ENCODE measurements at regions not wholly inside any gene's neighbourhood (a gene's known extent, or its start where the extent isn't known, plus 50 kb on each side); places are given as distances from the start of the nearest gene placed in this dataset.

GRCh38 chr10:3678629-3679227 is 106.3 kb downstream of the KLF6 start:
- Histone ChIP-seq H2BK15ac (ENCODE audit: low read depth, low read length) (no peak overlapping the region), H4K5ac (ENCODE audit: low read depth, low read length) (no peak overlapping the region), H3K4me2 (ENCODE audit: low read depth, low read length) (no peak overlapping the region), H3K9me1 (ENCODE audit: insufficient read depth, low read length) (peaks cover 13% of the 10 kb centered on the region), H3K4ac (ENCODE audit: low read depth, low read length) (no peak overlapping the region), H2BK120ac (ENCODE audit: low read depth, low read length) (no peak overlapping the region), H3K9ac (ENCODE audit: low read depth, low read length) (no peak overlapping the region), H2BK20ac (ENCODE audit: low read depth, low read length) (no peak overlapping the region), H3K56ac (ENCODE audit: extremely low read depth, insufficient read depth, low read length) (no peak overlapping the region), H4K20me1 (ENCODE audit: insufficient read depth, low read length) (no peaks in the 10 kb centered on the region), H3K4me1 (ENCODE audit: control insufficient read depth, insufficient read depth, low read length) (no peaks in the 10 kb centered on the region), H4K91ac (ENCODE audit: insufficient read depth, low read depth, low read length) (no peak overlapping the region), H4K8ac (ENCODE audit: low read depth in 2 of 2, low read length in 2 of 2) (no peak overlapping the region), H3K27me3 (ENCODE audit: control insufficient read depth, insufficient read depth, low read length) (no peaks in the 10 kb centered on the region), H3K9me3 (ENCODE audit: control insufficient read depth, insufficient read depth, low read length) (no peaks in the 10 kb centered on the region), H2AFZ (replicated peaks; ENCODE audit: low read length, poor library complexity) (no peak overlapping the region), H2AK9ac (replicated peaks; ENCODE audit: low read depth, low read length, poor library complexity) (no peak overlapping the region), H3K18ac (ENCODE audit: low read depth, low read length) (no peak overlapping the region), H3K4me3 (ENCODE audit: insufficient read depth, low read depth, low read length) (no peak overlapping the region), H3K79me1 (ENCODE audit: low read depth in 1 of 2, low read length in 2 of 2) (no peaks in the 10 kb centered on the region), H3K36me3 (ENCODE audit: control insufficient read depth, insufficient read depth, low read length) (no peaks in the 10 kb centered on the region), H2AK5ac (ENCODE audit: low read depth, low read length) (no peak overlapping the region), H3K23ac (ENCODE audit: low read depth, low read length) (no peak overlapping the region), H3K27ac (ENCODE audit: insufficient read depth, low read length) (no peak overlapping the region), H3K14ac (replicated peaks; ENCODE audit: low read depth, low read length) (no peak overlapping the region), H2BK5ac (ENCODE audit: low read depth, low read length, poor library complexity, severe bottlenecking) (no peak overlapping the region)
- POLR2A ChIA-PET (ENCODE audit: unreplicated experiment) = no interaction called here
- DNase-seq = no peak
- dilution Hi-C loops (cut with HindIII; ENCODE audit: low sequenced_read_pairs, unreplicated experiment) = no loop called here
- CTCF ChIA-PET = no interaction called here
- ATAC-seq (ENCODE audit: low read depth) = no peak
- BruUV-seq (replicated peaks) = no TSS peak
- 60% methylated on average over 1 of the region's 1 CpG; no CpG with 5 or more reads in 1 of the 2 experiments for WGBS, 2 experiments (ENCODE audit: extremely low coverage in 2 of 2, insufficient read length in 1 of 2)
- in situ Hi-C loops (cut with MboI; ENCODE audit: low sequenced_read_pairs) = no loop called here
- no peak for TF ChIP-seq MAZ (IDR thresholded peaks at IDR 0.05; ENCODE audit: borderline replicate concordance, low read depth, low read length)
- TF ChIP-seq CEBPB (IDR thresholded peaks at IDR 0.05; ENCODE audit: low read depth, low read length) = no peak
- TF ChIP-seq RAD21 (IDR thresholded peaks at IDR 0.05; ENCODE audit: low read length) = no peak
- TF ChIP-seq CHD1 (IDR thresholded peaks at IDR 0.05; ENCODE audit: low read depth, low read length) = no peak
- no peak for TF ChIP-seq SMC3 (IDR thresholded peaks at IDR 0.05; ENCODE audit: low read depth, low read length)
- TF ChIP-seq BHLHE40 (IDR thresholded peaks at IDR 0.05; ENCODE audit: low read depth, low read length) = no peak
- TF ChIP-seq USF2 (IDR thresholded peaks at IDR 0.05; ENCODE audit: low read depth, low read length) = no peak
- TF ChIP-seq MAFK (IDR thresholded peaks at IDR 0.05; ENCODE audit: low read depth, low read length) = no peak
- TF ChIP-seq FOS (IDR thresholded peaks at IDR 0.05; ENCODE audit: low read depth, low read length) = no peak
- TF ChIP-seq NFE2L2 (IDR thresholded peaks at IDR 0.05; ENCODE audit: low read depth, low read length) = no peak
- TF ChIP-seq RFX5 (IDR thresholded peaks at IDR 0.05; ENCODE audit: low read depth, low read length) = no peak
- no peak for TF ChIP-seq ELK1 (IDR thresholded peaks at IDR 0.05; ENCODE audit: borderline replicate concordance, low read depth, low read length)
- no peak for TF ChIP-seq RCOR1 (IDR thresholded peaks at IDR 0.05; ENCODE audit: insufficient replicate concordance, low read length)
- no peak for TF ChIP-seq POLR2A (IDR thresholded peaks at IDR 0.05; ENCODE audit: low read depth, low read length)
- TF ChIP-seq CTCF (conservative IDR thresholded peaks at IDR 0.05; ENCODE audit: low read depth, low read length) = no peak
- TF ChIP-seq MXI1 (IDR thresholded peaks at IDR 0.05; ENCODE audit: borderline replicate concordance, low read depth, low read length) = no peak
- intact Hi-C loops (cut with micrococcal nuclease) = no loop called here
